Stimulated activated memory B cell treated with anti-CD40 and anti-IgM and Interleukin-4, amounts not matched to agents 10 μg/mL and 1 μg/mL and 100 μg/mL, for 72 hours (primary cell): ENCODE measurements at regions not wholly inside any gene's neighbourhood (a gene's known extent, or its start where the extent isn't known, plus 50 kb on each side); places are given as distances from the start of the nearest gene placed in this dataset.
"Not testable (repeated sequence)": the region's sequence is repeated elsewhere in the genome, so short reads cannot be mapped to it uniquely, and the experiment has no call there.

Experiments
- ATAC-seq: fragments of 150-1000 bp; cut with Tn5 transposase; 2 replicates; pipeline ENCODE4 v1.10.0; 2021
- H3K27ac Mint-ChIP-seq: one replicate; pipeline ENCODE4 v1.8.0; 2022; ENCODE audit warnings: mild to moderate bottlenecking, mixed read lengths
- H3K27me3 Mint-ChIP-seq: one replicate; pipeline ENCODE4 v1.8.0; 2022; ENCODE audit warnings: mixed read lengths
- H3K36me3 Mint-ChIP-seq: one replicate; pipeline ENCODE4 v1.8.0; 2022; ENCODE audit warnings: mixed read lengths
- H3K4me1 Mint-ChIP-seq: one replicate; pipeline ENCODE4 v1.8.0; 2022; ENCODE audit warnings: mixed read lengths
- H3K4me3 Mint-ChIP-seq: one replicate; pipeline ENCODE4 v1.8.0; 2022; ENCODE audit warnings: mild to moderate bottlenecking, moderate library complexity, mixed read lengths
- H3K9me3 Mint-ChIP-seq: one replicate; pipeline ENCODE4 v1.8.0; 2022; ENCODE audit warnings: mixed read lengths

- ATAC-seq, H3K4me3 Mint-ChIP-seq, H3K27me3 Mint-ChIP-seq, H3K27ac Mint-ChIP-seq, H3K4me1 Mint-ChIP-seq, H3K9me3 Mint-ChIP-seq, H3K36me3 Mint-ChIP-seq: not testable (repeated sequence)
Observed at GRCh38 chr9:61953108-61953507, 763.3 kb downstream of the SPATA31A7 start.

GRCh38 chr9:61971635-61972034 is 781.8 kb downstream of the SPATA31A7 start:
- ATAC-seq, H3K27ac Mint-ChIP-seq, H3K4me1 Mint-ChIP-seq, H3K4me3 Mint-ChIP-seq, H3K36me3 Mint-ChIP-seq, H3K27me3 Mint-ChIP-seq, H3K9me3 Mint-ChIP-seq: not testable (repeated sequence)

GRCh38 chr9:61974501-61974900 is 784.7 kb downstream of the SPATA31A7 start:
- not testable (repeated sequence) for H3K9me3 Mint-ChIP-seq, H3K27me3 Mint-ChIP-seq, H3K27ac Mint-ChIP-seq, ATAC-seq, H3K4me1 Mint-ChIP-seq, H3K36me3 Mint-ChIP-seq, H3K4me3 Mint-ChIP-seq

- not testable (repeated sequence) for H3K36me3 Mint-ChIP-seq, H3K27me3 Mint-ChIP-seq, ATAC-seq, H3K4me1 Mint-ChIP-seq, H3K4me3 Mint-ChIP-seq, H3K9me3 Mint-ChIP-seq, H3K27ac Mint-ChIP-seq
Observed at GRCh38 chr9:61976318-61976717, 786.5 kb downstream of the SPATA31A7 start.

GRCh38 chr9:61982727-61983126 is 792.9 kb downstream of the SPATA31A7 start:
- H3K4me1 Mint-ChIP-seq, H3K27ac Mint-ChIP-seq, H3K4me3 Mint-ChIP-seq, H3K36me3 Mint-ChIP-seq, H3K27me3 Mint-ChIP-seq, ATAC-seq, H3K9me3 Mint-ChIP-seq: not testable (repeated sequence)

GRCh38 chr9:61983441-61983840 is 793.6 kb downstream of the SPATA31A7 start:
- not testable (repeated sequence) for H3K27ac Mint-ChIP-seq, H3K9me3 Mint-ChIP-seq, H3K4me1 Mint-ChIP-seq, H3K4me3 Mint-ChIP-seq, H3K27me3 Mint-ChIP-seq, H3K36me3 Mint-ChIP-seq, ATAC-seq

- not testable (repeated sequence) for H3K9me3 Mint-ChIP-seq, H3K36me3 Mint-ChIP-seq, H3K27me3 Mint-ChIP-seq, H3K27ac Mint-ChIP-seq, ATAC-seq, H3K4me3 Mint-ChIP-seq, H3K4me1 Mint-ChIP-seq
Observed at GRCh38 chr9:61983954-61984353, 794.1 kb downstream of the SPATA31A7 start.

- not testable (repeated sequence) for H3K4me1 Mint-ChIP-seq, H3K27me3 Mint-ChIP-seq, H3K9me3 Mint-ChIP-seq, H3K36me3 Mint-ChIP-seq, H3K27ac Mint-ChIP-seq, ATAC-seq, H3K4me3 Mint-ChIP-seq
Observed at GRCh38 chr9:61984513-61984912, 794.7 kb downstream of the SPATA31A7 start.

GRCh38 chr9:61992110-61992509 is 802.3 kb downstream of the SPATA31A7 start:
- H3K4me1 Mint-ChIP-seq, H3K9me3 Mint-ChIP-seq, ATAC-seq, H3K36me3 Mint-ChIP-seq, H3K27me3 Mint-ChIP-seq, H3K27ac Mint-ChIP-seq, H3K4me3 Mint-ChIP-seq: not testable (repeated sequence)

GRCh38 chr9:62032441-62032840 is 842.6 kb downstream of the SPATA31A7 start:
- H3K27me3 Mint-ChIP-seq, H3K9me3 Mint-ChIP-seq, H3K27ac Mint-ChIP-seq, H3K4me1 Mint-ChIP-seq, ATAC-seq, H3K4me3 Mint-ChIP-seq, H3K36me3 Mint-ChIP-seq: not testable (repeated sequence)

GRCh38 chr9:62038260-62038659 is 848.4 kb downstream of the SPATA31A7 start:
- H3K4me1 Mint-ChIP-seq, H3K9me3 Mint-ChIP-seq, H3K27ac Mint-ChIP-seq, H3K27me3 Mint-ChIP-seq, ATAC-seq, H3K4me3 Mint-ChIP-seq, H3K36me3 Mint-ChIP-seq: not testable (repeated sequence)

GRCh38 chr9:62058155-62058554 is 868.3 kb downstream of the SPATA31A7 start:
- ATAC-seq, H3K27me3 Mint-ChIP-seq, H3K4me1 Mint-ChIP-seq, H3K4me3 Mint-ChIP-seq, H3K36me3 Mint-ChIP-seq, H3K9me3 Mint-ChIP-seq, H3K27ac Mint-ChIP-seq: not testable (repeated sequence)

GRCh38 chr9:62071043-62071442 is 881.2 kb downstream of the SPATA31A7 start:
- H3K36me3 Mint-ChIP-seq, H3K27ac Mint-ChIP-seq, H3K4me3 Mint-ChIP-seq, H3K27me3 Mint-ChIP-seq, H3K9me3 Mint-ChIP-seq, H3K4me1 Mint-ChIP-seq, ATAC-seq: not testable (repeated sequence)

- H3K36me3 Mint-ChIP-seq, H3K27me3 Mint-ChIP-seq, H3K9me3 Mint-ChIP-seq, ATAC-seq, H3K27ac Mint-ChIP-seq, H3K4me3 Mint-ChIP-seq, H3K4me1 Mint-ChIP-seq: not testable (repeated sequence)
Observed at GRCh38 chr9:62073401-62073800, 883.6 kb downstream of the SPATA31A7 start.

GRCh38 chr9:62084245-62084644 is 894.4 kb downstream of the SPATA31A7 start:
- H3K4me3 Mint-ChIP-seq, H3K27ac Mint-ChIP-seq, H3K36me3 Mint-ChIP-seq, H3K9me3 Mint-ChIP-seq, H3K4me1 Mint-ChIP-seq, H3K27me3 Mint-ChIP-seq, ATAC-seq: not testable (repeated sequence)

- not testable (repeated sequence) for H3K36me3 Mint-ChIP-seq, ATAC-seq, H3K9me3 Mint-ChIP-seq, H3K4me3 Mint-ChIP-seq, H3K27ac Mint-ChIP-seq, H3K4me1 Mint-ChIP-seq, H3K27me3 Mint-ChIP-seq
Observed at GRCh38 chr9:62095714-62096345, 906.0 kb downstream of the SPATA31A7 start.

GRCh38 chr9:62110486-62110885 is 920.6 kb downstream of the SPATA31A7 start:
- H3K9me3 Mint-ChIP-seq, H3K27ac Mint-ChIP-seq, H3K4me1 Mint-ChIP-seq, H3K27me3 Mint-ChIP-seq, H3K4me3 Mint-ChIP-seq, H3K36me3 Mint-ChIP-seq: not testable (repeated sequence)
- peak; percentile 61 for ATAC-seq
